ENCODE measurements at regions not wholly inside any gene's neighbourhood (a gene's known extent, or its start where the extent isn't known, plus 50 kb on each side); places are given as distances from the start of the nearest gene placed in this dataset.

- DNase-seq (ENCODE audit: low spot score) (no peak), ATAC-seq (no peak)
- CTCF ChIA-PET, result no interaction called here
- no peaks in the 10 kb centered on the region; the same call in 1 of the 2 replicates for H3K27me3 Mint-ChIP-seq (ENCODE audit: low read depth)
- POLR2A ChIA-PET, result no interaction called here
- H3K9me3 Mint-ChIP-seq, result peaks cover 6% of the 10 kb centered on the region; the same call in 1 of the 2 replicates
- TF ChIP-seq, protein P1, sequence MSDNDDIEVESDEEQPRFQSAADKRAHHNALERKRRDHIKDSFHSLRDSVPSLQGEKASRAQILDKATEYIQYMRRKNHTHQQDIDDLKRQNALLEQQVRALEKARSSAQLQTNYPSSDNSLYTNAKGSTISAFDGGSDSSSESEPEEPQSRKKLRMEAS (CRISPR knock-in tag; IDR thresholded peaks at IDR 0.05), result no peak
- TF ChIP-seq SOX15 (CRISPR knock-in tag; IDR thresholded peaks at IDR 0.05) (no peak), TEAD1 (CRISPR knock-in tag; IDR thresholded peaks at IDR 0.05) (no peak), E2F4 (CRISPR knock-in tag; IDR thresholded peaks at IDR 0.05; ENCODE audit: borderline replicate concordance, low read depth) (no peak), FOXJ3 (CRISPR knock-in tag; IDR thresholded peaks at IDR 0.05; ENCODE audit: borderline replicate concordance) (no peak), SMAD4 (CRISPR knock-in tag; IDR thresholded peaks at IDR 0.05) (no peak), NR3C1 (CRISPR knock-in tag; conservative IDR thresholded peaks at IDR 0.05; ENCODE audit: low read depth) (no peak), ZNF219 (CRISPR knock-in tag; IDR thresholded peaks at IDR 0.05; ENCODE audit: borderline replicate concordance) (no peak), MXD4 (CRISPR knock-in tag; IDR thresholded peaks at IDR 0.05; ENCODE audit: borderline replicate concordance) (no peak), ZNF532 (CRISPR knock-in tag; IDR thresholded peaks at IDR 0.05; ENCODE audit: borderline replicate concordance) (no peak), TCF7 (CRISPR knock-in tag; IDR thresholded peaks at IDR 0.05; ENCODE audit: low read depth) (no peak), NFATC4 (CRISPR knock-in tag; IDR thresholded peaks at IDR 0.05) (no peak)
- TF ChIP-seq, protein P2, sequence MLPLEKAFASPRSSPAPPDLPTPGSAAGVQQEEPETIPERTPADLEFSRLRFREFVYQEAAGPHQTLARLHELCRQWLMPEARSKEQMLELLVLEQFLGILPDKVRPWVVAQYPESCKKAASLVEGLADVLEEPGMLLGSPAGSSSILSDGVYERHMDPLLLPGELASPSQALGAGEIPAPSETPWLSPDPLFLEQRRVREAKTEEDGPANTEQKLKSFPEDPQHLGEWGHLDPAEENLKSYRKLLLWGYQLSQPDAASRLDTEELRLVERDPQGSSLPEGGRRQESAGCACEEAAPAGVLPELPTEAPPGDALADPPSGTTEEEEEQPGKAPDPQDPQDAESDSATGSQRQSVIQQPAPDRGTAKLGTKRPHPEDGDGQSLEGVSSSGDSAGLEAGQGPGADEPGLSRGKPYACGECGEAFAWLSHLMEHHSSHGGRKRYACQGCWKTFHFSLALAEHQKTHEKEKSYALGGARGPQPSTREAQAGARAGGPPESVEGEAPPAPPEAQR (CRISPR knock-in tag; IDR thresholded peaks at IDR 0.05), result no peak
- H3K4me1 Mint-ChIP-seq, result peaks cover 20% of the 10 kb centered on the region
- peaks cover 4% of the 10 kb centered on the region; the same call in 1 of the 2 replicates for H3K36me3 Mint-ChIP-seq
- H3K4me3 Mint-ChIP-seq, result no peak overlapping the region
- H3K27ac Mint-ChIP-seq, result no peak overlapping the region
Observed at GRCh38 chr3:34411596-34411995, 613.2 kb downstream of the PDCD6IP start.

DNA sequence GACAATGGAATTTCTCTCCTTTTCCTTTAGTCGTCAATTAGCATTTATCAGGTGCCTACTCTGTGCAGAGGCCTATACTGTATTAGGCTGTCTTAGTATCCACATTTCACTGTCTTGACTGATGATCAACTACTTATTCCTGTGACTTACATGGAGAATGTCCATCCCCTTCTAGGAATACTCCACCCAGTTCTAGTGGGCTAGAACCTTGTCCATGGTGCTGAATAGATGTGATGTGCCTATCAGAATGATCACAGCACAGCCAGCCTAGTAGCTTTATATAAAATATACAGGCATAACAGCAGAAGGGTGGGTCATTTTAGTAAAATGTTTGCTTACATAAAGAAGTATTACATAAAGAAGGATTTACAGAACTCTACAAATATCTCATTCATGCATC is 621.4 kb downstream of the PDCD6IP start:
- CTCF ChIA-PET, result no interaction called here
- 0 out of 2 replicates have a peak overlapping the region, but pooled peaks have one; percentile 27 for H3K4me3 Mint-ChIP-seq
- H3K27me3 Mint-ChIP-seq (ENCODE audit: low read depth), result no peaks in the 10 kb centered on the region; the same call in 1 of the 2 replicates
- no peaks in the 10 kb centered on the region for H3K36me3 Mint-ChIP-seq
- no peaks in the 10 kb centered on the region for H3K9me3 Mint-ChIP-seq
- no peak overlapping the region for H3K27ac Mint-ChIP-seq
- ATAC-seq, result peak; percentile 75
- peaks cover 16% of the 10 kb centered on the region for H3K4me1 Mint-ChIP-seq
- DNase-seq (ENCODE audit: low spot score), result peak; percentile 16
- POLR2A ChIA-PET, result no interaction called here
- TF ChIP-seq NR2C2 (CRISPR knock-in tag; IDR thresholded peaks at IDR 0.05), result no peak
- no peak for TF ChIP-seq EMX1 (CRISPR knock-in tag; IDR thresholded peaks at IDR 0.05)
- no peak for TF ChIP-seq ZNF423 (CRISPR knock-in tag; IDR thresholded peaks at IDR 0.05)
- no peak for TF ChIP-seq FOXP1 (CRISPR knock-in tag; IDR thresholded peaks at IDR 0.05; ENCODE audit: borderline replicate concordance)
- no peak for TF ChIP-seq STAT6 (CRISPR knock-in tag; conservative IDR thresholded peaks at IDR 0.05; ENCODE audit: low read depth)
- TF ChIP-seq, protein P3, sequence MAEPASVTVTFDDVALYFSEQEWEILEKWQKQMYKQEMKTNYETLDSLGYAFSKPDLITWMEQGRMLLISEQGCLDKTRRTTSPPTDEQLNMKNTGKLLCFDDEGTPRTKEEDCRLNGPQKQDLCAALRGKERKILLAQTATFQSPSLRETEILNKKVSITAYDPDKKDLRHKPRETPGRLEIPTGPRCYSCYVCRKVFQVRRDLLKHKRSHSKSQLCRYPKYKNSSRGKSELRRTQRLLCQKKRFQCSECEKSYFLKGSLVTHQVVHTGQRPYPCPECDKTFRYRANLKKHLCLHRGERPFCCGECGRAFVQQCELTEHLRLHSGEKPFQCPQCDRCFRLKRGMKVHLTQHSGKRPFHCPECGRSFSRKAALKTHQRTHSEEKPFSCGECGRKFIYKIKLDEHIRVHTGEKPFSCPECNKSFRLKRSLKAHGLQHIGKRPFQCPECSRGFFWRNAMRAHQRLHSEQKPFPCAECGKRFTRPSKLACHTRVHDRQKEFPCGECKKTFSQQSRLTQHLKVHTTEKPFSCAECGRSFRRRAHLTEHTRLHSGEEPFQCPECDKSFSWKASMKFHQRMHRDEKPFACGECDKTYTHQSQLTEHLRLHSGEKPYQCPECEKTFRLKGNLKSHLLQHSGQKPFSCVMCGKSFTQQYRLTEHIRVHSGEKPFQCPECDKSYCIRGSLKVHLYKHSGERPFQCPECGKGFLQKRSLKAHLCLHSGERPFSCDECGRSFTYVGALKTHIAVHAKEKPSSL (CRISPR knock-in tag; conservative IDR thresholded peaks at IDR 0.05), result no peak
- no peak for TF ChIP-seq IRF1 (CRISPR knock-in tag; IDR thresholded peaks at IDR 0.05)
- no peak for TF ChIP-seq ZNF416 (CRISPR knock-in tag; IDR thresholded peaks at IDR 0.05)
- TF ChIP-seq, protein P4, sequence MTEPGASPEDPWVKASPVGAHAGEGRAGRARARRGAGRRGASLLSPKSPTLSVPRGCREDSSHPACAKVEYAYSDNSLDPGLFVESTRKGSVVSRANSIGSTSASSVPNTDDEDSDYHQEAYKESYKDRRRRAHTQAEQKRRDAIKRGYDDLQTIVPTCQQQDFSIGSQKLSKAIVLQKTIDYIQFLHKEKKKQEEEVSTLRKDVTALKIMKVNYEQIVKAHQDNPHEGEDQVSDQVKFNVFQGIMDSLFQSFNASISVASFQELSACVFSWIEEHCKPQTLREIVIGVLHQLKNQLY (CRISPR knock-in tag; IDR thresholded peaks at IDR 0.05), result no peak

Data from WTC11 (cell line).